HG02870 (cell line): ENCODE measurements at regions not wholly inside any gene's neighbourhood (a gene's known extent, or its start where the extent isn't known, plus 50 kb on each side); places are given as distances from the start of the nearest gene placed in this dataset.
A peak's percentile ranks its signal among the peaks of the same experiment; 100 is the strongest.
"Not testable (repeated sequence)": the region's sequence is repeated elsewhere in the genome, so short reads cannot be mapped to it uniquely, and the experiment has no call there.

ENCODE experiments used
- ATAC-seq: cut with Tn5 transposase; IDR thresholded peaks from one replicate; pipeline ENCODE4 v1.9.1; 2021; ENCODE audit warnings: mild to moderate bottlenecking, moderate library complexity; ENCODE audit not compliant: unreplicated experiment

- ATAC-seq: peak; percentile 69
These were observed 62.1 kb upstream of the LANCL3 start for GRCh38 chrX:37509349-37509748.

- ATAC-seq: not testable (repeated sequence)
These were observed 54.9 kb upstream of the LANCL3 start for GRCh38 chrX:37516512-37516911.

- not testable (repeated sequence) for ATAC-seq
These were observed 52.2 kb upstream of the LANCL3 start for GRCh38 chrX:37519261-37519660.

- not testable (repeated sequence) for ATAC-seq
These were observed 50.5 kb upstream of the LANCL3 start for GRCh38 chrX:37520860-37521450.
